ENCODE measurements at regions not wholly inside any gene's neighbourhood (a gene's known extent, or its start where the extent isn't known, plus 50 kb on each side); places are given as distances from the start of the nearest gene placed in this dataset.

- TF ChIP-seq POLR2AphosphoS5 (IDR thresholded peaks at IDR 0.05), result no peak
- no peak for TF ChIP-seq CTCF (IDR thresholded peaks at IDR 0.05)
Observed at GRCh38 chr6:55931101-55931500, 55.7 kb upstream of the BMP5 start.
